ENCODE measurements at regions not wholly inside any gene's neighbourhood (a gene's known extent, or its start where the extent isn't known, plus 50 kb on each side); places are given as distances from the start of the nearest gene placed in this dataset.

GRCh38 chr17:70875729-70876310 is 706.5 kb downstream of the KCNJ2 start:
- no peak for TF ChIP-seq TCF12 (IDR thresholded peaks at IDR 0.05; ENCODE audit: low read depth)
- TF ChIP-seq EP300 (IDR thresholded peaks at IDR 0.05; ENCODE audit: borderline replicate concordance), result no peak
